GM19463 (cell line): ENCODE measurements at regions not wholly inside any gene's neighbourhood (a gene's known extent, or its start where the extent isn't known, plus 50 kb on each side); places are given as distances from the start of the nearest gene placed in this dataset.
"Not testable (repeated sequence)": the region's sequence is repeated elsewhere in the genome, so short reads cannot be mapped to it uniquely, and the experiment has no call there.

Source experiments
- ATAC-seq: cut with Tn5 transposase; IDR thresholded peaks from one replicate; pipeline ENCODE4 v1.9.1; 2021; ENCODE audit warnings: mild to moderate bottlenecking, moderate library complexity; ENCODE audit not compliant: unreplicated experiment

DNA sequence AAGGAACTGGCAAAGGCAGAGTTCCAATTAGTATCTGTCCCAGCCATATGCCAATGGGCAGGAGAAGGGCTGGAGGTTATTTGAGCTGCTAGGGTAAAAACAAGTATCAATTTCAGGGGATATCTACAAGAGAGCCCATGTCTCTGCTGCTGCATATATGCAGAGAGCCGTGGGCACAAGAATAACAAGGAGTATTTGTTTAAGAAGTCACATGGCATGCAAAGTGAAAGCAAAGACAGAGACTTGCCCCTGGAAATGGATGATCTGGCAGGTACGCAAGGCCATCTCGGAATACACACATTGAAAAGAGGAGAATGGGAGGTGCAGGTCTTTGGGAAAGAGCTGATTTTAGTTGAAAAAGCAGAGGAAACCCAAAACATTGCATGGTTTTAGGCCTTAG lies 170.6 kb downstream of the EVA1A start:
- no peak for ATAC-seq

GRCh38 chr2:75389271-75389670 lies 171.5 kb downstream of the EVA1A start:
- ATAC-seq: no peak

GRCh38 chr2:75381032-75381431 lies 179.7 kb downstream of the EVA1A start:
- ATAC-seq: no peak

DNA sequence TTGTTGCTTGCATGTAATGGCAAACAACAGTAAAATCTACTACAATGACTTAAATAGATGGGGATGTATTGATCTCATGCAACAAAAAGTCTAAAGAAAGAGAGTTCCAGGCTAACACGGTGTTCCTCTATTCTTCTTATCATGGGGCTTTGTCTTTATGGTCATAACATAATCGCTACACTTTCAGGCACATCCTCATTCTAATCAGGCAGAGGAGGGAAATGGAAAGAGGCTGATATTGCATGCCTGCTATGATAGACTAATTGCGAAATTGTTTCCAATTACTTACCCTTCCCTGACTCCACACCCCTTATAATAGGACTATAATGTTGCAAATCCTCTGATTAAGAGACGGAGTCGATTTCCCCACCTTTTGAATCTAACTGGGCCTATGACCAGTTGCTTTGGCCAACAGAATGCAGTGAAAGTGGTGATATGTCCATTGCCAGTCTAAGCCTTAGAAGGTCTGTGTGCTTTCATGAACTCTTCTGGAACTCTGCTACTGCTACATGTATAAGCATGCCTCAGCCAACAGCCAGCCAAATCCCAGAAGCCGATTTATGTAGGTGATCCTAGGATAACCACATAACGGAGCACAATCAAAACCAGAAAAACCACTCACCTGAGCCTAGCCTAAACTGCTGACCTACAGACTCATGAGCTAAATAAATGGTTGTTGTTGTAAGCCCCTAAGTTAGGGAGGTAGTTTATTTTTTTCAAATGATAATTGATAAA lies 180.3 kb upstream of the TACR1 start:
- ATAC-seq: no peak

DNA sequence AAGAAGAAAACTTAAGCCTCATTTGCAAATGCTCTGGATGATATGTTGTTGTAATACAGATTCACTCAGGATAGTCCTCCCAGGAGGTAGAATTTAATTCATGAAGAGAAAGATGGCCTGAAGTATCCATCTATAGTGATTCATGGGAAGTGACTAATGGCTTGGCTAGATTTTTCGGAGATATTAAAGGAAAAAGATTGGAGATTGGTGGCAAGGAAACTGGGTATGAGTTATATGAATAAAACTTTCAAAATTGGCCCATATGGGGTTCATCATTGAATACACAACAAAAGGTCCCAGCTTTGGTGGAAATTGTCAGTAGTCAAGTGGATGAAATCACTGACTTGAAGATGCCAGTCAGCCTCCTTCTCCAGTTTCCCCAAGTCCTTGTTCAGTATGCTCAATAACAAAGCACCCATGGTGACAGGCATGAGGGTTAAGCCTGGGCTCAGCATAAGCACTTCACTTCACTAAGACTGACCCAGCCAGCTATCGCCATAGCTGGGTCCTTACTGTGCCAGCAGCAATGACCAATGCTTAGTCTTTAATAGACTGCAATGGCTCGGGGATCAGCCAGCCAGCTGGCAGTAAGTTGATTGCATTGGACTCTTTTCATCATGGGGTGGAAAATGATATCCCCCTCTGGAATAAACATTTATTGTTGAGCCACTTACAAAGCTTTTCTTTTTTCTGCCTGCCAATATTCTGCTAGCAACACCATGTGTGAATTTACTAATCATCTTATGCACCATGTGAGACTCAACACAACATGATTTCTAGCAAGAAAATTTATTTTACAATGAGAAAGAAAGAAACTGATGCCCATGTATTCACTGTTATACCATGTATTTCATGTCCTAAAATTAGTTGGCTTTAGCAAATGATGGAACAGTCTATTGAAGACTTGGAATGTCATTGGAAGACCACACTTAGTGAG lies 176.6 kb upstream of the TACR1 start:
- ATAC-seq: no peak

- ATAC-seq: not testable (repeated sequence)
Measured at GRCh38 chr2:75374414-75374957, 175.2 kb upstream of the TACR1 start.

GRCh38 chr2:75367401-75367800 lies 168.1 kb upstream of the TACR1 start:
- ATAC-seq: no peak

DNA sequence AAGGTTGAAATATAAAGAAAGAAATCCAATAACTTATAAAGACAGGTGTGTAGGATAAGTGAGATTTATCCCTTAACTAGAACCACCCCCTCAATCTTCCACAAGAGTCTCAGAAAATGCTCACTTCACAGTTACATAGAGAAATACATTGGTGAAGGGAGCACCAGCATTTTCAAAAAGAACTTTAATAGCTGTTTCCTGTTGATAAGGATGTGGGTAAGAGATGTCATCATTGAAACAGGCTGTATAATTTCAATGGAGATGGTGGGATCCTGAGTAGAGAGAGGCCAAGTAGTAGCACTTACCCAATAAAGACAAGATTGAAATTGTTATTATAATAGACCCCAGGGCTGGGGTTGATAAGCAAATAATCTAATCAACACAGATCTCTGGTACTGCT lies 162.2 kb upstream of the TACR1 start:
- no peak for ATAC-seq

- ATAC-seq: no peak
Measured at GRCh38 chr2:75360945-75361344, 161.6 kb upstream of the TACR1 start.

GRCh38 chr2:75356865-75357264 lies 157.5 kb upstream of the TACR1 start:
- ATAC-seq: no peak

DNA sequence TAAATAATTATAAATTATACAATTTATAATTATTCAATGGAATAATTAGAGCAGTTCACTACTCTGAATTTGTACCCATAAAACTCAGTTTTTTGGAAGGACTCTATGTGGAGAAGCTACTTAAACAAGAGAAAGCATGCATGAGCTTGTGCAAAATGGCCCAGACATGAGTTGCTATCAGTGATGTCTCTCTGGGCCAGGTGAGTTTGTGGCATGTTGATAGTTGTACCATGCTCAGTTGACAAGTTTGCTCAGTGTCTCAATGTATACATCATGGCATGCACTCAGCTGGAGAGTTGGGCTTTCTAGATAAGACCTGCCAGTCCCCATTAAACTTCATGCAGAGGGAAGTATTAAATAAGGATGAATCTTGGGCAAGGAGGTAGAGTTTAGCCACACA lies 153.8 kb upstream of the TACR1 start:
- no peak for ATAC-seq

DNA sequence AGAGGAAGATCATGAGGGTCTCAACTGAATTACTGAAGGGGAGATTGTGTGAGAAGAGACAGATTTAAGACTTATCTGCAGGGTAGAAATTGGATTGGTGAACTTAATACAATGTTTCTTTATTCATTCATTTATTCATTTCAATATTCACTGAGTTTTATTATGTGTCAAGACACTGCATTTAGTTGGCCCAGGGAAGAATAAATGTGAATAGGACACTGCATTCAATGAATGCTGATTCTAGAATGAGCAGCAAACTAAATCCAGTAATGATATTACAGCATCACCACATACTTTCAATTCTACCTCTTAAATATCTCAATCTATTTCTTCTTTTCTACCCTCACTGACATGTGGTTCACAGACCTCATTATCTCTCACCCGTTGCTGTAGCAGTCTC lies 149.0 kb upstream of the TACR1 start:
- no peak for ATAC-seq

DNA sequence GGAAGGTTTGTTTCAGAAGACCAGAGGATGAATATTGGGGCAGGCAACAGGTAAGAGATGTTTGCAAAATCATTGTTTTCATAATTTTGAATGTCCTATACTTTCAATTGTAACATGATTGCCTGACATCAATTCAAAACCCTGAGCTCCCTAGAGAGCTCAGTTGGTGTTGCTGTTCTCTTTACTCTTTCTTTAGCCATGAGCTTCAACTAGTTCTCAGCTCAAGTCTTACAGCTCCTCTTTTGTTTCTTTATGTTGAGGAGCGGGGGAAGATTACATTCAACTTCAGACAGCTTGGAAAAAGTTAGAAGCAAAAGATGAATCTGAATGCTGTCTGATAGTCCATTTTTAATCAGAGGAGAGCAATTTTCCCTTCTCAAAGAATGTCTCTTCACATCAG lies 144.8 kb upstream of the TACR1 start:
- no peak for ATAC-seq

DNA sequence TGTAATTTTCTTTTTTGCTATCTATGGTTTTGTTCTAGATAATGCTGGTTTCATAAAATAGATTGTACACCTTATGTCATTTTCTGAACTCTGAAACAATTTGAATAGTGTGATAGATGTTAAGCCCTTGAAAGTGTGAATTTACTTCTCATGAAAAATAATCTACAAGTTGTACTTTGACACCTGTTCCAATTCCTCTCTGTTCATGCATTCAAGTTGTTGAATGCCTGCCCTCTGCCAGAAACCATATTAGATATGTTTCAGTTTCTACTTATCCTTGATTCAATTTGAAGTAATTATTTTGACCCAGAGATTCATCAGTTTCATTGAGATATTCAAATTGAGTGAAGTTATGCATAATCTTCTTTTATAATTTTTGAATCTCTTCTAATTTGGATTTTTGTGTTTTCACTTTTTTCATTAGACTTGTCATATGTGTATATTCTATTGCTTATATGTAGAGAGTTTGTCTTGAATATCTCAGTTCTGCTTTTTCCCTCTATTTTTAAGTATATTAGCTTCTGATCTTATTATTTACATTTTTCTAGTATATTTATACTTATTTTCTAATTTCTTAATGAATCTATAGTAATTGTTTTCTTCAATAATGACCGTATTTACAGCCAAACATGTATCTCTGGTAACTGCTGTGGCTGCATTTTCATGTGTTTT lies 143.3 kb upstream of the TACR1 start:
- ATAC-seq: peak; percentile 69

- ATAC-seq: no peak
Measured at GRCh38 chr2:75340560-75340959, 141.2 kb upstream of the TACR1 start.

DNA sequence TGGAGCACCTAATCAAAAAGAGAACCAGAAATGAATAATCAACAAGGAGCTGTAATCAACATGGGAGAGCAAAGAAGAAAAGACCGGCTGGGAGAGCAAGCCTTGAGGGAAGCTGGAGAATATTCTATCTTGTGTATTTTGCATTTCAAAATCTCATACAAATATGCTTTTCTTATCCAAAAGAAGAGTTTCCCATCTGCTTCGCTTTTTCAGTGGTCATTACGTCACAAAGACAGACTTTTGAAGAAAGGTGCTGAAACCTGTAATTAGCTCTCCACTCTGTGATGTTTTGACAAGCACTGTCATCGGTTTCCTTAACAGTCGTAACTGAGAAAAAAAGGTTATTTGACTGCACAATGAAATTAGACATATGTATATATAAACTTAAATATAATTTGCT lies 139.1 kb upstream of the TACR1 start:
- ATAC-seq: no peak

DNA sequence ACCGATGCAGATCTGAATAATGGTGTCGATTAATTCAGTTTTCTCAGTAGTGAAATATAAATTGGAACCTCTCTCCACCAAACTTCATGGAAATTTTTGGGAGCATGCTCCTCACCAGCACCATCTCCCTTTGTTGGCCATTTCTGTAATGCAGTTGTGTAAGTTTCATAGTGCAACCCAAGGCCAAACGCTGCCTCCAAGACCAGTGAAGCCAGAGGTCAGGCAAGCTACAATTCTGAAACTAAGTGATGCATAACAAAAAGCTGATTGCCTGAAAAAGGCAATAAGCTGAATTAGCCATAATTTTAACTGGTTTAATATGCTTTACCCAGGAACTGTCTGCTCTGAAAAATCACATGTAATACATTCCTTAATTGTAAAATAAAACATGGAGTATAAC lies 138.3 kb upstream of the TACR1 start:
- no peak for ATAC-seq

DNA sequence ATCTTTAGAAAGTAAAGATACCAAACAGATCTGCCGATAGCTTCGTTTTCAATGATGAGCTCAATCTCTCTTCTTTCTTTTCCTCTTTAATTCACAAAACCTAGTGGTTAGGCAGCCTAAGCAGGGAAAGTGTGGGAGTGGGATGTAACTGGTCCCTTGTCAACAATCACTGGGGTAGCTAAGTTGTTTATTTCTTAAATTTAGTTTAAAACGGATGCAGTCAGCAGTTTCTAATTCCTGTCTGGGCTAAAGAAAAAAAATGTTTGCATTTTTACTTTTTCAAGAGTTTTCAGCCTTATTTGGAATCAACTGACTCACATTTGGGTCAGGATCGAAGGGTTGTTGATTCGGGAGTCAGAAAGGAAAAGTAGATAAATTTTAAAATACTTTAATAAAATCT lies 137.7 kb upstream of the TACR1 start:
- no peak for ATAC-seq

- ATAC-seq: no peak
Measured at GRCh38 chr2:75336451-75336850, 137.1 kb upstream of the TACR1 start.

DNA sequence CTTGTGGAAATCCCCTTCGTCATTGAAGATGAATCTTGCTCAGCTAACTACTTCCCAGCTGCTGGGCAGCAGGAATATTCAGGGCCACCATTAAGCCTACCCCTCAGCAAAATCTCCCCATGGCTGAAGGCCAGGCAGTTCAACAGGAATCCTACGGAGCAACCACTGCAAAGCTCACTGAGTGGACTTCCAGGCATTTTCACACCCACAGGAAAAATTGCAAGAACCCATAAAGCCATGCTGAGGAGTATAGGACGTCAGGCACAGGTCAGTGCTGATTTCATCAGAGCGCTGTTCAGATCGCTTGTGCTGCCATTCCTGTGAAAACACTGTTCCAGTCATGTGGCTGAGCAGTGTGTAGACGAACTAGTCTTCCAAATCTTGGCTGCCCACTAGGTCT lies 134.8 kb upstream of the TACR1 start:
- no peak for ATAC-seq

GRCh38 chr2:75333646-75334045 lies 134.3 kb upstream of the TACR1 start:
- ATAC-seq: no peak
